ENCODE measurements at regions not wholly inside any gene's neighbourhood (a gene's known extent, or its start where the extent isn't known, plus 50 kb on each side); places are given as distances from the start of the nearest gene placed in this dataset.

GRCh38 chr13:107824635-107825034 is 390.7 kb downstream of the LIG4 start:
- intact Hi-C loops (cut with micrococcal nuclease): no loop called here
- Histone ChIP-seq H3K4me3 (replicated peaks in 1 of 3; ENCODE audit: insufficient read depth in 1 of 3, low read depth in 1 of 3, low read length in 3 of 3) (no peak overlapping the region), H3K4me1 (ENCODE audit: control insufficient read depth, extremely low read depth, insufficient read depth, low read length) (peaks cover 4% of the 10 kb centered on the region), H3K9me1 (replicated peaks; ENCODE audit: control insufficient read depth, extremely low read depth, insufficient read depth, low read length) (no peaks in the 10 kb centered on the region), H3K9me3 (replicated peaks; ENCODE audit: control insufficient read depth, insufficient read depth, low read length) (no peaks in the 10 kb centered on the region), H3K27me3 (ENCODE audit: control insufficient read depth in 2 of 2, insufficient read depth in 2 of 2, low read length in 2 of 2) (no peaks in the 10 kb centered on the region), H3K79me2 (ENCODE audit: control insufficient read depth, insufficient read depth, low read length) (no peaks in the 10 kb centered on the region), H4K20me1 (replicated peaks; ENCODE audit: control insufficient read depth, extremely low read depth, insufficient read depth, low read length) (no peaks in the 10 kb centered on the region), H3K9ac (replicated peaks; ENCODE audit: extremely low read depth, insufficient read depth, low read length) (no peak overlapping the region), H2AFZ (ENCODE audit: low read depth, low read length) (no peak overlapping the region), H3K4me2 (ENCODE audit: insufficient read depth, low read length) (no peak overlapping the region), H3K27ac (ENCODE audit: insufficient read depth, low read depth, low read length) (no peak overlapping the region), H3K36me3 (ENCODE audit: control insufficient read depth in 2 of 2, extremely low read depth in 1 of 2, insufficient read depth in 2 of 2, low read length in 2 of 2) (no peaks in the 10 kb centered on the region)
- no peak for DNase-seq (ENCODE audit: low read depth, low spot score)
- ChIA-PET POLR2A (no interaction called here), CTCF (no interaction called here)
- FAIRE-seq: no peak
- no TSS peak for BruUV-seq (replicated peaks)
- dilution Hi-C loops (cut with MboI; ENCODE audit: extremely low pct_ligation_motif_present, low sequenced_read_pairs): no loop called here
- TF ChIP-seq FOS (IDR thresholded peaks at IDR 0.05; ENCODE audit: borderline replicate concordance, insufficient read depth, low read length) (no peak), POLR2AphosphoS5 (IDR thresholded peaks at IDR 0.05; ENCODE audit: insufficient read depth, low read depth, low read length) (no peak), EZH2 (IDR thresholded peaks at IDR 0.05; ENCODE audit: borderline replicate concordance, low read depth, low read length, severe bottlenecking) (no peak), POLR2A (IDR thresholded peaks at IDR 0.05; ENCODE audit: low read depth, low read length) (no peak), JUN (IDR thresholded peaks at IDR 0.05; ENCODE audit: borderline replicate concordance, insufficient read depth, insufficient read length, low read depth) (no peak), MYC (IDR thresholded peaks at IDR 0.05; ENCODE audit: low read depth, low read length) (no peak), GATA2 (IDR thresholded peaks at IDR 0.05; ENCODE audit: insufficient read depth, insufficient read length, low read depth, low read length) (no peak)
- TF ChIP-seq, protein P1, sequence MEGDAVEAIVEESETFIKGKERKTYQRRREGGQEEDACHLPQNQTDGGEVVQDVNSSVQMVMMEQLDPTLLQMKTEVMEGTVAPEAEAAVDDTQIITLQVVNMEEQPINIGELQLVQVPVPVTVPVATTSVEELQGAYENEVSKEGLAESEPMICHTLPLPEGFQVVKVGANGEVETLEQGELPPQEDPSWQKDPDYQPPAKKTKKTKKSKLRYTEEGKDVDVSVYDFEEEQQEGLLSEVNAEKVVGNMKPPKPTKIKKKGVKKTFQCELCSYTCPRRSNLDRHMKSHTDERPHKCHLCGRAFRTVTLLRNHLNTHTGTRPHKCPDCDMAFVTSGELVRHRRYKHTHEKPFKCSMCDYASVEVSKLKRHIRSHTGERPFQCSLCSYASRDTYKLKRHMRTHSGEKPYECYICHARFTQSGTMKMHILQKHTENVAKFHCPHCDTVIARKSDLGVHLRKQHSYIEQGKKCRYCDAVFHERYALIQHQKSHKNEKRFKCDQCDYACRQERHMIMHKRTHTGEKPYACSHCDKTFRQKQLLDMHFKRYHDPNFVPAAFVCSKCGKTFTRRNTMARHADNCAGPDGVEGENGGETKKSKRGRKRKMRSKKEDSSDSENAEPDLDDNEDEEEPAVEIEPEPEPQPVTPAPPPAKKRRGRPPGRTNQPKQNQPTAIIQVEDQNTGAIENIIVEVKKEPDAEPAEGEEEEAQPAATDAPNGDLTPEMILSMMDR (IDR thresholded peaks at IDR 0.05; ENCODE audit: extremely low read depth in 1 of 2, insufficient read depth in 1 of 2, low read depth in 1 of 2, low read length in 2 of 2): no peak
- TF ChIP-seq, protein P2, sequence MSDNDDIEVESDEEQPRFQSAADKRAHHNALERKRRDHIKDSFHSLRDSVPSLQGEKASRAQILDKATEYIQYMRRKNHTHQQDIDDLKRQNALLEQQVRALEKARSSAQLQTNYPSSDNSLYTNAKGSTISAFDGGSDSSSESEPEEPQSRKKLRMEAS (IDR thresholded peaks at IDR 0.05; ENCODE audit: insufficient read depth, insufficient read length): no peak
